HUES48 (cell line): ENCODE measurements at regions not wholly inside any gene's neighbourhood (a gene's known extent, or its start where the extent isn't known, plus 50 kb on each side); places are given as distances from the start of the nearest gene placed in this dataset.

Experiments used
- H3K27ac ChIP-seq: one replicate; pipeline ENCODE4 v1.7.0; 2013; ENCODE audit warnings: low read depth, low read length, inconsistent platforms
- H3K27me3 ChIP-seq: 2 replicates; pipeline ENCODE4 v1.6.1; 2013; ENCODE audit warnings: mild to moderate bottlenecking, low read length; ENCODE audit not compliant: control insufficient read depth, insufficient read depth
- H3K36me3 ChIP-seq: 2 replicates; pipeline ENCODE4 v1.6.1; 2013; ENCODE audit warnings: low read length; ENCODE audit not compliant: control insufficient read depth, insufficient read depth
- H3K4me1 ChIP-seq: 2 replicates; pipeline ENCODE4 v1.6.1; 2013; ENCODE audit warnings: mild to moderate bottlenecking, low read length; ENCODE audit not compliant: control insufficient read depth, insufficient read depth
- H3K4me3 ChIP-seq: 2 replicates; pipeline ENCODE4 v1.5.1; 2013; ENCODE audit warnings: mild to moderate bottlenecking, low read depth, low read length
- H3K9ac ChIP-seq: 2 replicates; pipeline ENCODE4 v1.6.1; 2013; ENCODE audit warnings: mild to moderate bottlenecking, low read depth, low read length, moderate library complexity
- H3K9me3 ChIP-seq: 2 replicates; pipeline ENCODE4 v1.6.1; 2013; ENCODE audit warnings: low read length; ENCODE audit not compliant: control insufficient read depth, insufficient read depth

GRCh38 chr2:237260686-237261085 is 153.3 kb downstream of the COL6A3 start:
- Histone ChIP-seq H3K4me1 (no peaks in the 10 kb centered on the region), H3K36me3 (no peaks in the 10 kb centered on the region), H3K27me3 (no peaks in the 10 kb centered on the region), H3K27ac (no peak overlapping the region), H3K9me3 (no peaks in the 10 kb centered on the region), H3K9ac (no peak overlapping the region), H3K4me3 (no peak overlapping the region)

GRCh38 chr2:237261327-237261726 is 152.6 kb downstream of the COL6A3 start:
- Histone ChIP-seq H3K4me3 (no peak overlapping the region), H3K27me3 (no peaks in the 10 kb centered on the region), H3K27ac (no peak overlapping the region), H3K9me3 (no peaks in the 10 kb centered on the region), H3K36me3 (no peaks in the 10 kb centered on the region), H3K4me1 (no peaks in the 10 kb centered on the region), H3K9ac (no peak overlapping the region)

DNA sequence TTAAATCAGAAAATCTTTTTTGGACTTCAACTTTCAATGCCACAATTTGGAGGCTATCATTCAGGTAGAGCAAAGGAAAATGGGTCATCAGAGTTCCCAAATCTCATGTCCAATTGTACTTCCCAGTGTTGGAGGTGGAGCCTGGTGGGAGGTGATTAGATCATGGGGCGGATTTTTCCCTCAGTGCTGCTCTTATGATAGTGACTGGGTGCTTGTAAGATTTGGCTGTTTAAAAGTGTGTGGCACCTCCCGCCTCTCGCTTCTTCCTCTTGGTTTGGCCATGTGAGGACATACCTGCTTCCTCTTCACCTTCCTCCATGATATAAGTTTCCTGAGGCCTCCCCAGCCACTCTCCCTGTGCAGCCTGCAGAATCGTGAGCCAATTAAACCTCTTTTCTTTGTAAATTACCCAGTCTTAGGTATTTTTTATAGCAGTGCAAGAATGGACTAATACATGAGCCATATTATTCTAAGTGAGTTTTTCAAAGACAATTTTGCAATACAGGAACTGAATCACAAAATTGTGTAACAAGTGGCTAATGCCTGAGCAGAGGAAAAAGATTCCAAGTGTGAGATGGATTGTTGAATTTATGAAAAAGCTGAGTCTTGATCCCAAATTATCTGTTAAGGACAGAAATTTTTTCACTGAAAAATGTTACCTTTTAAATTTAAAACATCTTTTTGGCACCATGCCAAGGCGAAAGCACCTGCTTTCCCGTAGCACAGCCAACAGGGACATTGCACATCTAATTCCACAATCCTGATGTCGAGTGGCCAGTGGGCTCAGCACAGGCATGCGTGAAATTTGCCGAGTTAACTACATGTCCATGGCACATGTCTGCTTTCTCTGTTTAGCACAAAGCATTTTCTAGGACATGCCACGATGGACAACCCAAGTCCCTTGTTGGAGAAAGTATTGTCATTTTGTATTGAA is 150.9 kb downstream of the COL6A3 start:
- no peaks in the 10 kb centered on the region for H3K4me1 ChIP-seq
- H3K4me3 ChIP-seq: no peak overlapping the region
- H3K36me3 ChIP-seq: no peaks in the 10 kb centered on the region
- no peak overlapping the region for H3K27ac ChIP-seq
- H3K9ac ChIP-seq: no peak overlapping the region
- H3K27me3 ChIP-seq: no peaks in the 10 kb centered on the region
- no peaks in the 10 kb centered on the region for H3K9me3 ChIP-seq

GRCh38 chr2:237264480-237265219 is 149.3 kb downstream of the COL6A3 start:
- no peak overlapping the region for H3K4me3 ChIP-seq
- H3K4me1 ChIP-seq: no peaks in the 10 kb centered on the region
- H3K27me3 ChIP-seq: no peaks in the 10 kb centered on the region
- H3K9me3 ChIP-seq: no peaks in the 10 kb centered on the region
- no peak overlapping the region for H3K27ac ChIP-seq
- H3K9ac ChIP-seq: no peak overlapping the region
- no peaks in the 10 kb centered on the region for H3K36me3 ChIP-seq

- H3K4me3 ChIP-seq: no peak overlapping the region
- H3K36me3 ChIP-seq: no peaks in the 10 kb centered on the region
- H3K9ac ChIP-seq: no peak overlapping the region
- H3K4me1 ChIP-seq: no peaks in the 10 kb centered on the region; the same call in 1 of the 2 replicates
- no peak overlapping the region for H3K27ac ChIP-seq
- no peaks in the 10 kb centered on the region for H3K27me3 ChIP-seq
- no peaks in the 10 kb centered on the region for H3K9me3 ChIP-seq
Measured at GRCh38 chr2:237268004-237268708, 145.8 kb downstream of the COL6A3 start.

DNA sequence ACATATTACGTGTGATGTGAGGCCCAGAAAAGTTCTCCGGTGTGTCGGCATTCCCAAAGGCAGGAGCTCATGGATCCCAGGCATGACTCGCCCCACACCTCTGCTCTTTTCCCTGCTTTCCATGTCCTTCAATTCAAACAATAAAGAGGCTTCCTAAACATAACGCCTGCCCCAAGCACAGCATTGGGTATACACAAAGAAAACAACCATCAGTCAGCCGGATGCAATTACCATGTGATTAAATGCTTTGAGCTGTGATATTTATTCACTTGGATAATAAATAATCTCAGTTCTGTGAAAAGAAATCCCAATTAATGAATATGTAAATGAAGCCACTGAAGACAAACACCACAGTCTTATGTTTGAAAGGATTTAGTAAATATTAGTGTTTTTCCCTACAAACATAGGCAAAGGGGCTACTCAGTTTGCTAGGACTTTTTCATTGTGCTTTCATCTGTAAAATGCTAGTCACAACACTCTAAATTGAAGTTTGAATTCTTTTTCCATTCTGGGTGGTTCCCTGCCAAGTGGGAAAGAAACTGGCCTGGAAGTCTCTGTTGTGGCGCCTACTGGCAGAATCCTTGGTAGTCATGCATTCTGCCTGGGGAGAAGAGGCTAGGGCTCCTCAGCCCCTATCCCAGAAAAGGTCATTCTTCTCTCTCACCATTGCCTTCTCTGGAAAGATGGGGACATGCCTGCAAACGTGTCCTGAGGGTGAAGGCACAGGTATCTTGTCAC is 144.7 kb downstream of the COL6A3 start:
- Histone ChIP-seq H3K27me3 (no peaks in the 10 kb centered on the region), H3K4me3 (no peak overlapping the region), H3K27ac (no peak overlapping the region), H3K4me1 (no peaks in the 10 kb centered on the region; the same call in 1 of the 2 replicates), H3K9me3 (no peaks in the 10 kb centered on the region), H3K36me3 (no peaks in the 10 kb centered on the region), H3K9ac (no peak overlapping the region)

GRCh38 chr2:237270520-237270919 is 143.4 kb downstream of the COL6A3 start:
- H3K4me3 ChIP-seq: no peak overlapping the region

GRCh38 chr2:237271698-237272652 is 142.0 kb downstream of the COL6A3 start:
- no peaks in the 10 kb centered on the region; the same call in 1 of the 2 replicates for H3K4me1 ChIP-seq
- no peak overlapping the region for H3K9ac ChIP-seq
- H3K27ac ChIP-seq: no peak overlapping the region
- H3K27me3 ChIP-seq: no peaks in the 10 kb centered on the region
- H3K36me3 ChIP-seq: no peaks in the 10 kb centered on the region
- H3K4me3 ChIP-seq: no peak overlapping the region
- H3K9me3 ChIP-seq: no peaks in the 10 kb centered on the region

More at GRCh38 chr2:237270520-237270919, 143.4 kb downstream of the COL6A3 start:
- Histone ChIP-seq H3K36me3 (no peaks in the 10 kb centered on the region), H3K9ac (no peak overlapping the region), H3K9me3 (no peaks in the 10 kb centered on the region), H3K27me3 (no peaks in the 10 kb centered on the region), H3K4me1 (no peaks in the 10 kb centered on the region; the same call in 1 of the 2 replicates), H3K27ac (no peak overlapping the region)
